ENCODE measurements at regions not wholly inside any gene's neighbourhood (a gene's known extent, or its start where the extent isn't known, plus 50 kb on each side); places are given as distances from the start of the nearest gene placed in this dataset.

DNA sequence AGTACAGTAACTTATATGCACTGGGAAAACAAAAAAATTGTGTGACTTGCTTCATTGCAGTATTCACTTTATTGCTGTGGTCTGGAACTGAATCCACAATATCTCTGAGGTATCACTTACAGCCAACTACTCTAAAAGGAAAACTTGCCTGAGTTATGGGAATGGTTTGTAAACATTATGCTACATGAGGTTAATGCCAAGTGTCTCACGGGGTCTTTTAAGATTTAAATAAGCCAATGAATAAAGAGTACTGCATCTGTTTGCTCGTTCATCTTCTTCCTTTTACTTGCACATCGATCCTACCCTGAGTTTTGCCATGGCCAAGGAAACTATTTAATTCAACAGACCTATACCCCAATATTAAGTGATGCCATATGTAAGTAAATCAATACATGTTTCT is 72.0 kb upstream of the API5 start:
- TF ChIP-seq POLR2A (IDR thresholded peaks at IDR 0.05), result no peak
- TF ChIP-seq, protein P1, sequence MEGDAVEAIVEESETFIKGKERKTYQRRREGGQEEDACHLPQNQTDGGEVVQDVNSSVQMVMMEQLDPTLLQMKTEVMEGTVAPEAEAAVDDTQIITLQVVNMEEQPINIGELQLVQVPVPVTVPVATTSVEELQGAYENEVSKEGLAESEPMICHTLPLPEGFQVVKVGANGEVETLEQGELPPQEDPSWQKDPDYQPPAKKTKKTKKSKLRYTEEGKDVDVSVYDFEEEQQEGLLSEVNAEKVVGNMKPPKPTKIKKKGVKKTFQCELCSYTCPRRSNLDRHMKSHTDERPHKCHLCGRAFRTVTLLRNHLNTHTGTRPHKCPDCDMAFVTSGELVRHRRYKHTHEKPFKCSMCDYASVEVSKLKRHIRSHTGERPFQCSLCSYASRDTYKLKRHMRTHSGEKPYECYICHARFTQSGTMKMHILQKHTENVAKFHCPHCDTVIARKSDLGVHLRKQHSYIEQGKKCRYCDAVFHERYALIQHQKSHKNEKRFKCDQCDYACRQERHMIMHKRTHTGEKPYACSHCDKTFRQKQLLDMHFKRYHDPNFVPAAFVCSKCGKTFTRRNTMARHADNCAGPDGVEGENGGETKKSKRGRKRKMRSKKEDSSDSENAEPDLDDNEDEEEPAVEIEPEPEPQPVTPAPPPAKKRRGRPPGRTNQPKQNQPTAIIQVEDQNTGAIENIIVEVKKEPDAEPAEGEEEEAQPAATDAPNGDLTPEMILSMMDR (IDR thresholded peaks at IDR 0.05 in 4 of 5, conservative IDR thresholded peaks at IDR 0.05 in 1 of 5), result no peak
